Nucleus accumbens (tissue), 56 donors: ENCODE measurements at regions not wholly inside any gene's neighbourhood (a gene's known extent, or its start where the extent isn't known, plus 50 kb on each side); places are given as distances from the start of the nearest gene placed in this dataset.
"Not testable (repeated sequence)": the region's sequence is repeated elsewhere in the genome, so short reads cannot be mapped to it uniquely, and the experiment has no call there.

ENCODE experiments used
- DNase-seq, 56 donors: peaks; one replicate each; lab custom pipeline; 2025; lab: John Stamatoyannopoulos, UW

- no peak for DNase-seq
Measured at GRCh38 chr4:23973308-23973855, 83.5 kb upstream of the PPARGC1A start.

GRCh38 chr4:23972805-23973204 lies 83.0 kb upstream of the PPARGC1A start:
- no peak for DNase-seq

- DNase-seq: no peak
Measured at GRCh38 chr4:23972187-23972586, 82.3 kb upstream of the PPARGC1A start.

GRCh38 chr4:23970201-23970850 lies 80.5 kb upstream of the PPARGC1A start:
- no peak for DNase-seq

- no peak for DNase-seq
Measured at GRCh38 chr4:23969635-23970145, 79.8 kb upstream of the PPARGC1A start.

- no peak for DNase-seq
Measured at GRCh38 chr4:23967281-23967680, 77.4 kb upstream of the PPARGC1A start.

GRCh38 chr4:23966725-23967124 lies 76.9 kb upstream of the PPARGC1A start:
- no peak for DNase-seq

GRCh38 chr4:23962462-23962861 lies 72.6 kb upstream of the PPARGC1A start:
- no peak for DNase-seq

- not testable (repeated sequence) for DNase-seq
Measured at GRCh38 chr4:23961395-23961794, 71.5 kb upstream of the PPARGC1A start.

GRCh38 chr4:23959396-23960148 lies 69.7 kb upstream of the PPARGC1A start:
- DNase-seq: no peak

GRCh38 chr4:23958749-23959148 lies 68.9 kb upstream of the PPARGC1A start:
- DNase-seq: no peak

GRCh38 chr4:23957465-23957864 lies 67.6 kb upstream of the PPARGC1A start:
- no peak for DNase-seq

- no peak for DNase-seq
Measured at GRCh38 chr4:23956601-23957364, 66.9 kb upstream of the PPARGC1A start.

- DNase-seq: no peak
Measured at GRCh38 chr4:23952258-23952657, 62.4 kb upstream of the PPARGC1A start.

- DNase-seq: no peak
Measured at GRCh38 chr4:23947826-23948225, 58.0 kb upstream of the PPARGC1A start.

GRCh38 chr4:23946299-23946698 lies 56.5 kb upstream of the PPARGC1A start:
- peak in 4 of 56 donors; percentile 10 to 20 (median 14) for DNase-seq

GRCh38 chr4:23945451-23946017 lies 55.7 kb upstream of the PPARGC1A start:
- DNase-seq: peak in 1 of 56 donors; percentile 9

GRCh38 chr4:23944556-23944955 lies 54.7 kb upstream of the PPARGC1A start:
- DNase-seq: not testable (repeated sequence)

- no peak for DNase-seq
Measured at GRCh38 chr4:23943478-23943877, 53.6 kb upstream of the PPARGC1A start.

- DNase-seq: no peak
Measured at GRCh38 chr4:23942471-23942870, 52.6 kb upstream of the PPARGC1A start.
